ENCODE measurements at regions not wholly inside any gene's neighbourhood (a gene's known extent, or its start where the extent isn't known, plus 50 kb on each side); places are given as distances from the start of the nearest gene placed in this dataset.
"Not testable (repeated sequence)": the region's sequence is repeated elsewhere in the genome, so short reads cannot be mapped to it uniquely, and the experiment has no call there.

- DNase-seq (ENCODE audit: low read depth, low spot score) = no peak
- in situ Hi-C loops (cut with HindIII; ENCODE audit: low sequenced_read_pairs) = no loop called here
- no peak for TF ChIP-seq CTCF (IDR thresholded peaks at IDR 0.05; ENCODE audit: low read depth, low read length)
- no peak overlapping the region for H3K4me3 ChIP-seq (ENCODE audit: low read depth, low read length)
These were observed 778.1 kb downstream of the SH3BGRL start for GRCh38 chrX:81979806-81980515.

GRCh38 chrX:81987217-81987616, 785.3 kb downstream of the SH3BGRL start:
- in situ Hi-C loops (cut with HindIII; ENCODE audit: low sequenced_read_pairs); H3K4me3 ChIP-seq (ENCODE audit: low read depth, low read length); DNase-seq (ENCODE audit: low read depth, low spot score): not testable (repeated sequence)

- no peak overlapping the region for H3K4me3 ChIP-seq (ENCODE audit: low read depth, low read length)
- in situ Hi-C loops (cut with HindIII; ENCODE audit: low sequenced_read_pairs) = no loop called here
- no peak for DNase-seq (ENCODE audit: low read depth, low spot score)
- TF ChIP-seq CTCF (IDR thresholded peaks at IDR 0.05; ENCODE audit: low read depth, low read length) = no peak
These were observed 794.3 kb downstream of the SH3BGRL start for GRCh38 chrX:81996166-81996565.

GRCh38 chrX:82029571-82030218, 827.8 kb downstream of the SH3BGRL start:
- no peak for DNase-seq (ENCODE audit: low read depth, low spot score)
- no peak for TF ChIP-seq CTCF (IDR thresholded peaks at IDR 0.05; ENCODE audit: low read depth, low read length)
- H3K4me3 ChIP-seq (ENCODE audit: low read depth, low read length) = no peak overlapping the region
- in situ Hi-C loops (cut with HindIII; ENCODE audit: low sequenced_read_pairs) = no loop called here

GRCh38 chrX:82031250-82031649, 829.3 kb downstream of the SH3BGRL start:
- in situ Hi-C loops (cut with HindIII; ENCODE audit: low sequenced_read_pairs) = no loop called here
- no peak for DNase-seq (ENCODE audit: low read depth, low spot score)
- H3K4me3 ChIP-seq (ENCODE audit: low read depth, low read length) = no peak overlapping the region
- no peak for TF ChIP-seq CTCF (IDR thresholded peaks at IDR 0.05; ENCODE audit: low read depth, low read length)

GRCh38 chrX:82038793-82039192, 836.9 kb downstream of the SH3BGRL start:
- no peak for TF ChIP-seq CTCF (IDR thresholded peaks at IDR 0.05; ENCODE audit: low read depth, low read length)
- DNase-seq (ENCODE audit: low read depth, low spot score) = no peak
- H3K4me3 ChIP-seq (ENCODE audit: low read depth, low read length) = no peak overlapping the region
- in situ Hi-C loops (cut with HindIII; ENCODE audit: low sequenced_read_pairs) = no loop called here

- no peak overlapping the region for H3K4me3 ChIP-seq (ENCODE audit: low read depth, low read length)
- in situ Hi-C loops (cut with HindIII; ENCODE audit: low sequenced_read_pairs) = no loop called here
- no peak for TF ChIP-seq CTCF (IDR thresholded peaks at IDR 0.05; ENCODE audit: low read depth, low read length)
- DNase-seq (ENCODE audit: low read depth, low spot score) = no peak
These were observed 839.1 kb downstream of the SH3BGRL start for GRCh38 chrX:82041034-82041433.

Measured in astrocyte of the spinal cord (primary cell).